Left kidney (tissue), 1 donor: ENCODE measurements at regions not wholly inside any gene's neighbourhood (a gene's known extent, or its start where the extent isn't known, plus 50 kb on each side); places are given as distances from the start of the nearest gene placed in this dataset.

Source experiments
- DNase-seq: peaks from one replicate; pipeline ENCODE4 v3.0.0-alpha.2; 2013

DNA sequence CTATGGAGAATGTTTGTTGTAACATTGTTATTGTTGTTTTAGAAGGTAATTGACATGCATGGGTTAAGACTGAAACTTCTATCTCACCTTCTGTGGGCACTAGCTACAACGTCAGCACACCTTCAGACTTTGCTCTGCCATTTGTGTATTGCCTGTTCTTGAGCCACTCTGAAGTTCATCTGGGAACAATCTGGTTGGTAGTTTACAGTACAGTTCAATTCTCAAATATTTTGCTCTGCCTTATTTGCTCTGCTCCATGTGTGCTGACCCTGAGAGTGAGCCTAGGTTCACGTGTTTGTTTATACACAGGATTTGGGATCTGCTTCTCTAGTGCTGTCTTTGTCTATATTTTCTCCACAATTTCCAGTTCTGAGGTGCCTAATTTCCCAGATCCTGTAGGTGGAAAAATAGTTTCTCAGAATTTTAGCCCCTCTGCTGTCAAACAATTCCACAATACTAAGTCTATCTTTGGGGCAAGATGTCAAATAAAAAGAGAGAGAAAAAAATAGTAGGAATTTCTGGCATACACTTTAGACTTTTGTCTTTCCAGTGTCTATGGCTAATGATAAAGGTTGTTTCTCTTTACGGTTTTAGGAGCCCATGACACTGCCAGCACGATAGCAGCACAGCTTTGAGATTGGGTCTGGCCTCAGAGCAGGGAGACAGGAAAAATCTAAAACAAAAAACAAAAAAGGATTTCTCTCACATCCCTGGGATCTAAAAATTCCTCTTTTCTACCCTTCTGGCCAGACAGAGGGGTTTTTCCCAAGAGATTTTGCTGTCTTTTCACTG lies 721.4 kb downstream of the VGLL3 start:
- no peak for DNase-seq

DNA sequence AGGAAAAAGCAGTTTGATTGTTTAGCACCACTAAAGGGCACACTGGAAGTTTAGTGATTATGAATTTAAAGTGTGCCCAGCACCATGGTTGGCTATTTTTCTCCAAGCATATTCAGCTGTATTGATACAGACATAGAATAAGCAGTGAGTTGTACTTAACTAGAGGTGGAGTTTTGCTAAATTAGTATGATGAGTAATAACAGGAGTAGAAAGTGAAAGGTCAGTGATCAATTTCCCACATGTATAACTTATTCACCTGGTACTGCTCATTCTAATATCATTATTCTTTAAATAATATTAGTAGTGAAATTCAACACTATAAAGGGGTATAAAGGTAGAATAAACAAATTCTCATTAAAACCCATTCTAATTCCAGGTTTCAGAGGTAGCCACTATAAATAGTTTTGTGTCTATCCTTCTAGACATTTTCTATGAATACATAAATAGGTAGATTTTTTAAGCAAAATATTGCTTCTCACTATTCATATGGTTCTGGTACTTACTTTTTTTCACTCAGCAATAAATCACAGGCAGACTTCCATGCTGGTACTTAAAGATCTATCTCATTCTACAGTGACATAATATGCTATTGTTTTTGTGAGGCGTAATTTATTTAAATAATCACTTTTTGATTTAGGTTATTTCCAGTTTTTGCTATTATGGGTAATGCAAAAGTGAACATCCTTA lies 732.9 kb downstream of the VGLL3 start:
- no peak for DNase-seq

DNA sequence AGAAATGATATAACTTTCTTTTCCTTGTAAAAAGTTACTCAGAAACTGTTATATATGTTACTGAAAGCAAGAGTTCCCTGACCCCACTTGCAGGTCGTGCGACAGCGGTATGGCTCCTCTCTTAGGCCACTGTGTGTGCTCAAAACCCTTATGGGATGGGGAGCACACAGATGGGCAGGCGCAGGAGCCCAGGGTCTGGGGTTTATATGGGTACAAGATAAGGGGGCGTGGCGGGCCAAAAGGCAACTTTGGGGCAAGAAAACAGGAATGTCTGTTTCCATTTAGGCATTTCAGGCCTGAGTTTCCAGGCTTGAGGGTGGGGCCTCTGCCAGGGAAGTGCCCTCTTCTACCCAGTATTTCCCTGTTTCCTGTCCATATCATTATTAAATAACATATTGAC lies 736.5 kb downstream of the VGLL3 start:
- no peak for DNase-seq

DNA sequence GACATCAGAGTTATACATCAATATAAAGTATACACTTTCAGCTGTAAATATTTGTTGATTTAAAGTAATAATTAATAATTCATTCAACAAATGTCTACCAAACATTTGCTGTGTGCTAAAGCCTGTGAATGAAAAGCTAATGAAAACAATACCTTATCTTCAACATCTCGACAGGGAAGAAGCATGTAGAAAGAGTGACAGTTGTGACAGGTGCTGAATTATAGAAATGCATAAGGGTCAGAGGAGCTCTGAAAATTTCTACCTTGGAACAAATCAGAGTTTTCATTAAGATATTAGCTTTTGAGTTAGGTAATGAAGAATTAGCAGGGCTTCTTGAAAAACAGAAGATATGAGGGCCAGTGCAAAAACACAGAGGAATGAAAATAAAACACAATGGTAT lies 739.2 kb downstream of the VGLL3 start:
- DNase-seq: no peak

DNA sequence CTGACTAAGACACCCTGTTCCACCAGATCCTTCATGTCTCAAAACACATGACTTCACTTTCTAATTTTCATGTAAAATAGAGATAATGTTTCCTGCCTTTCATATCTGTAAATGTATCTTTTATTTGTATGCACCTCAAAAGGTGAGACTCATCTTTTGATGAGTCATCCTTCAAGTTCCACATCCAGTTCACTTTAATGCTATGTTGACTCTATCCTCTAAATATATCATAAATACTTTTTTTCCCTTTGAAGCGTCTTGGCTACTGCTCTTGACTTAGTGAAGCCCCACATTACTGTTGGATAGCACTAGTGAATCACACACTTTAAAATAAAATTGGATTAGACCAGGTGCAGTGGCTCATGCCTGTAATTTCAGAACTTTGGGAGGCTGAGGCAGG lies 741.1 kb downstream of the VGLL3 start:
- DNase-seq: no peak

DNA sequence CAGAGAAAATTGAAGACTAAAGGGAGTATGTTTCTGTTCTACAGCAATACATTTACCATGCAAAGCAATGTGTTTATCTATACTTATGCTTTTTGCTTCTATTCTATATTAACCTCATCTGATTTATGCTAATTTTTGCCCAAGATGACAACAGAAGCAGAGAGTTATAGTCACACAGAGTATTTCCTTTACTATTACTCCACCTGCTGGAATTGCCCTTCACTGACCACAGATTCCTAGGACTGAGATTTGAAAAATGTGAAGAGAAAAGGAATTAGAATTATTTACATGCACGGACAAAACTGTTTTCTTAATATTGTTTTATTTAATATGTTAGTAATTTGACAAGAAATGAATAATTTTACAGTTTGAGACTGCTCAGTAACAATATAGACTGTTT lies 745.6 kb downstream of the VGLL3 start:
- no peak for DNase-seq

DNA sequence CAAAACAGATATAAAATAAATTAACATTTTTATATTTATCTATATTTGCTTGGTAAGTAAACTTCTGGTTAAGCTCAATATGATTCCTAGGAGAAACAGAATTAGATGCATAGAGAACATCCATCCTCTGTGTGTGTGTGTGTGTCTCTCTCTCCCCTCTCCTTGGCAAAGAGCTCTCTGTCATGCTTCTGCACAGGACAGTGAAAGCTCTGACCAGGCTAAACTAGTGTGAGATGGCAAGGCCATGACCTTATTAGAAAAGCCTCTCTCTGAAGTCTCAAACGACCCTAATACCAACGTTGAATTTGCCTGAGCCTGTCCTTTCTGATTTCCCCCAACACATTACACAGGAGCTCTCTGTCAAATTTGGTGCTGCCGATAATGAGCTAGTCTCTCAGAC lies 746.0 kb downstream of the VGLL3 start:
- no peak for DNase-seq

DNA sequence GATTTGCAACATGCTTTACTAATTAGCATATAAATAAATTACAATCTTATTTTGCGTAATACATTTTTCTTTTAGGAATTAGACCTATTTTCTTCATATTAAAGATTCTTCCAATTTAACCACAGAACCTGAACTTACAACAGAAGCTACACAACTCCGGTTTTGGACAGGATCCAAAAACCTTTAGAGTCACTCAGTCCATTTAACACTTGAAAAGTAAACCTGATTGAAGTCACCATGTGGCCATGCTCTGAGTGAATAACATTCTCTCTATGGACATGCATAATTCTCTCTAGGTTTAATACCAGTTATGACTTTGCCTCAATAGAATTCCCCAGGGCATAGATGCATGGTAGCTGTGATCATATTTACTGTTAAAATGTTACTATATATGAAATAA lies 751.0 kb downstream of the VGLL3 start:
- DNase-seq: no peak

DNA sequence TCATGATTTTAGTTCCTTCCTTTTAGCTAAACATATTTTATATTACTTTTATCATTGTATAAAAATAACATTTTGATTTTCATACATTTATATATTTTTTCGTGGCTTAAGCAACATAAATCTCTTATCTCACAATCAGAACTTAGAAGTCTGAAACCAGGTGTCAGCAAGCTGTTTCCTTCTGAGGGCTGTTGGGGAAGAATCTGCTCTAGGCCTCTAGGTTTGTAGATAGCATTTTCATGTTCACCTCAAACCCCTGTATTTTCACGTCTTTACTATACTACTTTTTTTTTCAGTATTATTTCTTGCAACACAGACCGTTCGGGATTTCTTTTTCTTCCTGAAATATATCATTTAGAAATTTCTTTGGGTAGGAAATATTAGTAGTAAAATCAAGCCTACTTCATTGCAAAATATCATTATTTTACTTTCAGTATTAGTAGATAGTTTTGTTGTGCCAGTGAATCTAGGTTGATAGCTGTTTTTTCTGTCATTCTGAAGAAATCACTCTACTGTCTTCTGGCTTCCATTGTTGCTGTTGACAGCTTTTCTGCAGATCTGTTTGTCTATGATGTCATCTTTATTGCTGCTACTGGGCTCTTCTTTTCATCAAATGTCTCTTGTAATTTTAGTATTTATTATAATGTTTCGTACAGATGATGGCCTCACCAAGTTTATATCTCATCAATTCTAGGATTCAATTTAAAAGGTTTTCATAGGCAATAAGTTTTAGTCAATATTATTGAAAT lies 756.3 kb downstream of the VGLL3 start:
- no peak for DNase-seq

DNA sequence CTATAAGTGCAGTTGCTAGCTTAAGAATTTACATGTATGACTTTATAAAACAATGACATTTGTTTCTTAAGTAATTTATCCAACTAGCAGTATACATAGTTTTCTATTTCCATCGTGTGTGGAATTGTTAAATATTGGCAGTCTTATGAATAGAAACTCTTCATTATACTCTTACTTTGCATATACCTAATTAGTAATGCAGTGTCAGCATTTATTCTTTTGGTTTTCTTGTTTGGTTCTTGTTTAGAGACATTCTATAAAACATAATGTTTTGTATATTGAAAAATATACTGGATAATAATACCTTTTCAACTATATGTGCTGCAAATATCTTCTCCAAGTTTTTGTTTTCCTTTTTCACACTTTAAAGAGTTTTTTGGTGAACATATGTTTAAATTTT lies 760.2 kb downstream of the VGLL3 start:
- DNase-seq: no peak

DNA sequence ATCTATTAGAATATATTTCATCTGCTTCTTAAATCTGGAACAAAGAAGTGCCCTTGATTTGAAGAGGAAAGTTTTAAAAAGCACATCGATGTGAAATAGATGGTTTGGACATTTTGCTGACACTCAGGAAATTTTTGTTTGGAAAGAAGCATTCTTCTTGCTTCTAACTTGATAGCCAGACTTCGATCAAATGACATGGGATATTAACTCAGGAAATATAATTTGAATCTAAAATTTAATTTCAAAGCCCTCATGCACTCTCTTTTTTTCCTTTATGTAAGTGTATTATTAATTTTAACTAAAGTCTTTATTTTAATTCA lies 761.2 kb downstream of the VGLL3 start:
- DNase-seq: no peak

DNA sequence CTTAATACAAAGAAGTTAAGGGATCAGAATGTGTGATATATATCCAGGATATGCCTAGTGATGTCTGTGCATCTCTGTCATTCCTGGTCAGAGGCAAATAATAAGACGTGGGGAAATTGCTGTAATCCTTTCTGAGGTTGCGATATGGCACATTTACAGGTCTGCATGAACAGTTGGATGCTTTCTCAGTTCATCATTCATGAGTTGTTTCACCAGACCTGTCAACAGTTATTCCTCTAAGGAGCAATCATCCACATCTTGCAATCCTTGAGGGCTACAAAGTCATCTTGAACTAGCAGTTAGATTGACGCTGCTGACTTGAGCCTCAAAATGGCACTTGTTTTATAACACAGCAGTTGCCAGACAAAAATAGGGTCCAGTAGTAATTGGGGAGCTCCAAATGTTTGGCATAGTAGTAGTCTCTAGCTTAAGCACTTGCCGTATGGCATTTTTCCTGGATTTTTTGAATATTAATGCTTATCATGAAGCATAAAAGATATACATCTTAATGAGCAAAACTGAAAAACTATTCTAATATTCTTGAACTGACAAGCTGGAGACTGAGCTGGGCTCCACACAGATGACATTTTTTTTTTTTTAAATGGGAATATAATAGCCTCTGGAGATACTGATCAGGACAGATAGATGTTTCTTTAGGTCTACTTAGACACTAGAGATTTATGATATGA lies 761.7 kb downstream of the VGLL3 start:
- DNase-seq: no peak

DNA sequence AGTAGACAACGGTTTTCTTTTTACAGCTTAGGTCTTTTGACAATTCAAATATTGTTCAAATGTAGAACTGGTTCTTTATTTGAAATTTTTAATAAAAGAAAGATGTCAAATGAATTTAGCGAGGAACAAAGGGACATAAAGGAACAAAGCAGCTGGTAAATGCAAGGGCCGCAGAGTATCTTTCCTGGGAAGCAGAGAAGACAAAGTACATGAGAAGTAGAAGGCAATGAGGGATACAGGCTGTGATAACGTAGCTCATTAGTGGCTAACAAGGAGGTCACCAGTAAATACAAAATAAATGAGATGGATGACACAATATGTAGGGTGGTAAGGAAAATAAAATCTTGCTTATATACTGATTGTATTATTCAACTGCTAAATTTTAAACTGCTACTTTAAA lies 762.8 kb downstream of the VGLL3 start:
- DNase-seq: no peak

DNA sequence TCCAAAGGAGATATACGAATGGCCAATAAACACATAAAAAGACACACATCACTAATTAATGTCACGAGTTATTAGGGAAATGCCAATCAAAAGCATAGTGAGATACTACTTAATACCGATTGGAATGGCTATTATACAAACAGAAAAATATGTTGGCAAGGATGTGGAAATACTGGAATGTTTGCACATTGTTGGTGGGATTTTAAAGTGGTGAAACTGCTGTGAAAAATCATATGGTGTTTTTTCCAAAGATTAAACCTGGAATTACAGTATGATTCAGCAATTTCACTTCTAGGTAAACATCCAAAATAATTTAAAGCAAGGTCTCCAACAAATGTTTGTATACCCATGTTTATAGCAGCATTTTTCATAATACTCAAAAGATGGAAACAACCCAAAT lies 765.5 kb downstream of the VGLL3 start:
- DNase-seq: no peak

DNA sequence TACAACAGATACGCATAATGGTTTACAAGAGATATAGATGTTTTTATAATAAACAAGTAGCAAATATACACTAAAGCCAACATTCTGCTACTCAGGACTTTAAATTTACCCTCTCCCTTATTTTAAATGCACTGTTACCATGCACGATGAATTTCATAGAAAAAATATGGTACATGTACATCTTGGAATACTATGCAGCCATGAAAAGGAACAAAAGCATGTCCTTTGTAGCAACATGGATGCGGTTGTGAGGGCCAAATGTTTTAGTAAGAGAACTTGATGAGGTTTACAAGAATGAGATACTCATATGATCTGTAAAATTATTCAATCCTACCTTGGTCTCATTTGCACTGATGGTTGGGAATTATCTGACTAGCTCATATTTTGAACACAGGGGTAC lies 769.3 kb downstream of the VGLL3 start:
- no peak for DNase-seq

DNA sequence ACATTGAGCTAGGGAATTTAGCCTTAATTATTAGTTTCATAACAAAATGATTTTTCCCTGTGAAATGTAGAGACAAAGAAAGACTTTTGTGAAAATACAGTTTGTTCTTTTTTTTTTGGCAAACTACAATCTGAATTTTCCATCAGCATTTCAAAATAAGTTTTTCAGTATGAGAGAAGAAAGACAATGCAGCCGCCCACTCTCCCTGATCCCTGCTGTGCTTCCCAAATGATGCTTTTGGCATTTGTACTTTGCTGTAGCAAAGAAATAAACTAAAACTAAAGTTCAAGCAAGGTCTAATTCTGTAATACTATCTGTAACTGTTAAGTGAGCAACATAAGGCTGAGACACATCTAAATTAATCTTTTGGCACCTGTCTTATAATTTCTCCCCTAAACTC lies 782.2 kb downstream of the VGLL3 start:
- DNase-seq: no peak

DNA sequence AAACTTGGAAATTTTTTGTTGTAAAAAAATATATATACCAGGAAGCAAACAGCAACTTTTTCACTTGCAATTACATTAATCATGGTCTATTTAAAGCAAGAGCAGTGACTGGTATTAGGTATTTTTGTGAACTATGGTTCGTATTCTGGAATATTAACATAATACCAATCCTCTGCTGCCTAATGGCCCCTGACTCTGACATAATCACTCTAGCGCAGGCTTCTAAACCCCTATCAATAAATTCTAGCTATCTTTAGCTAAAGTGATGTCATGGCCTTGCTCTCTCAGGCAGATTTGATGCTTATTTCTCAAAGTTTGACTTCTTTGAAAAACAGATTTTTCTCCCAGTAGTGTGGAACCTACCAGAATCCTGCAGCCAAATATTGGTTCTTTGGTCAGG lies 808.3 kb downstream of the VGLL3 start:
- DNase-seq: no peak

DNA sequence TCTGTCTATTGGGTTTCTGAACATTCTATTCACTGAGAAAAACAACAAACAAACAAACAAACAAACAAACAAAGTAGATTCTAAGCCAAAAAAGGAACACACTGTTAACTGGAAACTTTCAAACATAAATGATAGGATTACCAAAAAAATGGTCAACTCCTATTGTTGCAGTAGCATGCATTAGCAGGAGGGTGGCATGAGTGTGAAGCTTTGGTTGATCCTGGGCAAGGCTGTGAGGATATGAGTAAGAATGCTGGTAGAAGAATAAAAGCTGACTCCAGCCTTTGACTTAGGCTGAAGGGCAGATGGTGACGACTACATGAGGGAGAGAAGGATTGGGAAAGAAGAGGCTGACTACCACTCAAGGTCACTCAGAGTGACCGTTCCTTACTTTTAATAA lies 810.3 kb downstream of the VGLL3 start:
- no peak for DNase-seq

DNA sequence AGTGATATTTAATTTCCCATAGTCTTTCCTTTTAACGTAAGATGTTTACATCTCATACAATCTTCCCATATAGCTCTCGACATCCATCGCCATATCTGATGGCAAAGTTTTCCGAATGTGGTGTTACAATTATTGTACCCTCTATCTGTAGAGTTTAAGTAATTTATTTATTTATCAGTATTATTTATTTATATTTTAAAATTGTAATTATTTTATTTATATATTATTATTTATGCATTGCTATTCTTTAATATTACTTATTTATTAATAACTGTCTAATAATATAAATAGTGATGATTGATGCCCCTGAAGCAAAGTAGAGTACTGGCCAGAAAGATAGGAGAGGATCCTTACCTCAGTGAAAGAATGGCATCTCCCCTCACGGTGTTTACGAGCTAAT lies 812.9 kb downstream of the VGLL3 start:
- DNase-seq: no peak

DNA sequence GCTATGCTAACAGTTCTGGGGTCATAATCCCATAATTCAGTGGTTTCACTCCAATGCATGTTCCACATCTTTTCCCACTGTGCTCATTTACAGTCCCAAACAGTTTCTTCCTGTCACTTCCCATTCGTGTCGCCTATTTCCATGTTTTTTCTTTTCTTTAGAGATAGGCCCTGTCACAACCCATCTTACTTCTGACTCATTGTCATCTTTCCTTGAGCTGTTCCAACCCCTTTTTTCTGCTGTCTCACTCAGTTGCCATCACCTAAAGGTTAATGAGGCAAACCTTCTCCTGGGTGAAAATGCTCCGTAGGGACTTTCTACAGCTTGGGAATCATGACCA lies 814.5 kb downstream of the VGLL3 start:
- DNase-seq: no peak

DNA sequence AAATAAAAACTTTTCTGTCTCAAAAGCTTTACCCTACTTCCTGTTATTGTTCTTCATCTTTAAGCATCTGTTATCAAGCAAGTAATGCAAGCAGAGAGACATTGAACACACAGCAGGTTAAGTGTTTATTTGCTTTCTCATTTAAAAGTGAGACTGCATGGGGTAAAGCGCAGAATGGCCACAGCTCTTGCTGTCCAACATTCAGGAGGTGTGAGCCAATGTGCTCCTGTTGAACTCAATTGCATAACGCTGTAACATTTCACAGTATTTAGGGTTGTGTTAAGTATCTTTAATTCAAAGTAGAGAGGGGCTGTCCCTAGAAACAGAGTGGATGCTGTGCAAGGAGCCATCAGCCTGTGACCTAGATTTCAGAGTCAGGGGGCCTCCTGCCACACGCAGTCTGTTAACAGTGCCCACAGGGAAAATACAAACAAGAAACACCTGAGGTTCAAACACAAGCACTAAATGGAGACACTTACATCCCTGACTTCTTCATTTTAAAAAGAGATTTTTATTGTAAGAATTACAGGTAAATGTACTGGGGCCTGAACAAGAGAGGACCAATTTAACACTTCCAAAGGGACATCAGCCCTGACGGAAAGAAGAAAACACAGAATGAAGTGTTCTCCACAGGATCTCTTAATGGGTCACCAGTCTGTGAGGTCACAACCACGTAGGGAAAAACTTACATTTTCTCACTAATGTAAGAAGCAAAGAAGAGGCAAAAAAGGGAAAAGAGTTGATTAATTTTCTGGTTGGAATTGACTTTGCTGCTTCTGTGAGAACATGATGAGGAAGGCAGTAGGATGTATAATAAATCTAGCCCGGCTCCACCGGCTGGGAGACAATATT lies 815.1 kb downstream of the VGLL3 start:
- DNase-seq: no peak

DNA sequence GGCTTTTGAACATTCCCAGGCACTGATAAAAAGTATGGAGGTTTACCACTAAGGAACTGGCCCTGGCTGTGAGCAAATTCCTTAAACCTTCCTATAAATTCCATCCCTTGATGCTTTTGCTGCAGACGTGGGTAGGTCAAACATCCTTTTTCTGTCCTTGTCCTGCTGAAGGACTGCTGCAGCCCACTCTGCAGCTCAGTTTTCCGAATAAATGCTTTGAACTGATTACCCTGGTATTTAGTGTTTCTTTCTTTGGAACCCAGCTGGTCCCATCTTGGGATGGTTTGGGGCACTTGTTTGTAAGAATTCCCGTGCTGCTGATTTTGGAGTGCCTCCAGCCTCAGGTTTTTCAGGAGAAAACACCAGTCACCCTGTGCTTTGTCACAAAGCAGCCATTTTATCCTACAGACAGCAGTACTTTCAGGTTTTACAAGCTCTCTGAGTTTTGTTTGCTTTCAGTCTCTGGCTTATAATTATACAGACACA lies 815.9 kb downstream of the VGLL3 start:
- no peak for DNase-seq
